MCF 10A (cell line): ENCODE measurements at regions not wholly inside any gene's neighbourhood (a gene's known extent, or its start where the extent isn't known, plus 50 kb on each side); places are given as distances from the start of the nearest gene placed in this dataset.

Experiments
- BruUV-seq: library from RNA; stranded (reverse); fragments of 400-500 nt; replicated peaks from 2 replicates; lab custom pipeline; 2021; lab: Mats Ljungman, UMichigan
- CTCF ChIA-PET: fragments of 300-600 bp; sonication (Branson Sonifier 250); formaldehyde crosslinking; extraction: SDS; loops from one replicate; lab custom pipeline; 2021; ENCODE audit warnings: antibody characterized with exemption, inconsistent platforms; lab: Yijun Ruan, JAX
- POLR2A ChIA-PET: fragments of 300-600, 350-650 bp; sonication (Branson Sonifier 250); formaldehyde crosslinking; extraction: SDS; loops from one replicate; lab custom pipeline; 2020; ENCODE audit warnings: antibody characterized with exemption, inconsistent platforms; lab: Yijun Ruan, JAX
- DNase-seq: peaks from one replicate; pipeline ENCODE4 v3.0.0-alpha.2; 2018; ENCODE audit not compliant: unreplicated experiment
- H3K27ac Mint-ChIP-seq: one replicate; pipeline ENCODE4 v1.8.0; 2022; ENCODE audit warnings: mild to moderate bottlenecking, low read depth, mixed read lengths; ENCODE audit not compliant: unreplicated experiment
- H3K27me3 Mint-ChIP-seq: one replicate; pipeline ENCODE4 v1.8.0; 2022; ENCODE audit warnings: mixed read lengths; ENCODE audit not compliant: insufficient read depth, unreplicated experiment
- H3K36me3 Mint-ChIP-seq: one replicate; pipeline ENCODE4 v1.8.0; 2022; ENCODE audit warnings: mild to moderate bottlenecking, moderate library complexity, mixed read lengths; ENCODE audit not compliant: insufficient read depth, unreplicated experiment
- H3K4me1 Mint-ChIP-seq: one replicate; pipeline ENCODE4 v1.8.0; 2022; ENCODE audit warnings: mixed read lengths; ENCODE audit not compliant: insufficient read depth, unreplicated experiment
- H3K4me3 Mint-ChIP-seq: one replicate; pipeline ENCODE4 v1.8.0; 2022; ENCODE audit warnings: mild to moderate bottlenecking, moderate library complexity, mixed read lengths; ENCODE audit not compliant: unreplicated experiment
- H3K9me3 Mint-ChIP-seq: one replicate; pipeline ENCODE4 v1.8.0; 2022; ENCODE audit warnings: mixed read lengths; ENCODE audit not compliant: unreplicated experiment
- CTCF ChIP-seq: fragments of 200-600 bp; IDR thresholded peaks from one replicate; pipeline ENCODE4 v1.8.0; 2022; ENCODE audit warnings: antibody characterized with exemption, mild to moderate bottlenecking; ENCODE audit not compliant: unreplicated experiment
- intact Hi-C: fragments of 100-400 bp; cut with micrococcal nuclease; formaldehyde crosslinking; loops from 2 replicates; pipeline ENCODE4 v1.14.1; 2022

GRCh38 chr1:115437196-115437595 is 99.1 kb upstream of the NGF start:
- Mint-ChIP-seq H3K27me3 (no peaks in the 10 kb centered on the region), H3K4me3 (no peak overlapping the region), H3K36me3 (no peaks in the 10 kb centered on the region), H3K4me1 (peaks cover 4% of the 10 kb centered on the region), H3K27ac (no peak overlapping the region), H3K9me3 (no peaks in the 10 kb centered on the region)
- no peak for DNase-seq
- intact Hi-C loops, result no loop called here
- ChIA-PET POLR2A (interaction anchor here (1.2 kb wide), 1 partner anchor 16 kb away, joined by 4 read pairs; no protein-coding TSS in a partner anchor), CTCF (interaction anchor here (0.5 to 1.1 kb wide), 4 partner anchors 28 to 298 kb away, joined by 4 to 6 read pairs (median 4); no protein-coding TSS in a partner anchor)
- no TSS peak for BruUV-seq
- no peak for TF ChIP-seq CTCF

GRCh38 chr1:115436596-115436995 is 98.5 kb upstream of the NGF start:
- TF ChIP-seq CTCF, result no peak
- Mint-ChIP-seq H3K4me1 (peaks cover 10% of the 10 kb centered on the region), H3K27ac (no peak overlapping the region), H3K27me3 (no peaks in the 10 kb centered on the region), H3K4me3 (no peak overlapping the region), H3K9me3 (no peaks in the 10 kb centered on the region), H3K36me3 (no peaks in the 10 kb centered on the region)
- intact Hi-C loops, result no loop called here
- ChIA-PET POLR2A (no interaction called here), CTCF (interaction anchor here (0.5 kb wide), 1 partner anchor 34 kb away, joined by 5 read pairs; no protein-coding TSS in a partner anchor)
- BruUV-seq, result no TSS peak
- no peak for DNase-seq

GRCh38 chr1:115433483-115433882 is 95.4 kb upstream of the NGF start:
- POLR2A ChIA-PET, result no interaction called here
- no peak overlapping the region for H3K4me3 Mint-ChIP-seq
- peaks cover 39% of the 10 kb centered on the region for H3K4me1 Mint-ChIP-seq
- CTCF ChIA-PET, result no interaction called here
- no peak for TF ChIP-seq CTCF
- BruUV-seq, result no TSS peak
- no peaks in the 10 kb centered on the region for H3K9me3 Mint-ChIP-seq
- intact Hi-C loops, result no loop called here
- DNase-seq, result no peak
- H3K36me3 Mint-ChIP-seq, result no peaks in the 10 kb centered on the region
- no peaks in the 10 kb centered on the region for H3K27me3 Mint-ChIP-seq
- peak overlapping the region; percentile 29 for H3K27ac Mint-ChIP-seq

GRCh38 chr1:115432061-115432460 is 94.0 kb upstream of the NGF start:
- no peaks in the 10 kb centered on the region for H3K9me3 Mint-ChIP-seq
- intact Hi-C loops, result no loop called here
- H3K36me3 Mint-ChIP-seq, result no peaks in the 10 kb centered on the region
- H3K4me1 Mint-ChIP-seq, result peaks cover 41% of the 10 kb centered on the region
- no peak for TF ChIP-seq CTCF
- BruUV-seq, result no TSS peak
- no peak overlapping the region for H3K4me3 Mint-ChIP-seq
- H3K27me3 Mint-ChIP-seq, result no peaks in the 10 kb centered on the region
- DNase-seq, result peak; percentile 54
- ChIA-PET CTCF (no interaction called here), POLR2A (interaction anchor here (1.3 kb wide), 1 partner anchor 132 kb away, joined by 4 read pairs; no protein-coding TSS in a partner anchor)
- peak overlapping the region; percentile 89 for H3K27ac Mint-ChIP-seq
